GM18502 (cell line): ENCODE measurements at regions not wholly inside any gene's neighbourhood (a gene's known extent, or its start where the extent isn't known, plus 50 kb on each side); places are given as distances from the start of the nearest gene placed in this dataset.

Source experiments
- ATAC-seq: cut with Tn5 transposase; IDR thresholded peaks from one replicate; pipeline ENCODE4 v1.9.1; 2021; ENCODE audit warnings: mild to moderate bottlenecking; ENCODE audit not compliant: unreplicated experiment, poor library complexity

GRCh38 chr9:96047741-96048103 is 172.2 kb downstream of the ERCC6L2 start:
- no peak for ATAC-seq

DNA sequence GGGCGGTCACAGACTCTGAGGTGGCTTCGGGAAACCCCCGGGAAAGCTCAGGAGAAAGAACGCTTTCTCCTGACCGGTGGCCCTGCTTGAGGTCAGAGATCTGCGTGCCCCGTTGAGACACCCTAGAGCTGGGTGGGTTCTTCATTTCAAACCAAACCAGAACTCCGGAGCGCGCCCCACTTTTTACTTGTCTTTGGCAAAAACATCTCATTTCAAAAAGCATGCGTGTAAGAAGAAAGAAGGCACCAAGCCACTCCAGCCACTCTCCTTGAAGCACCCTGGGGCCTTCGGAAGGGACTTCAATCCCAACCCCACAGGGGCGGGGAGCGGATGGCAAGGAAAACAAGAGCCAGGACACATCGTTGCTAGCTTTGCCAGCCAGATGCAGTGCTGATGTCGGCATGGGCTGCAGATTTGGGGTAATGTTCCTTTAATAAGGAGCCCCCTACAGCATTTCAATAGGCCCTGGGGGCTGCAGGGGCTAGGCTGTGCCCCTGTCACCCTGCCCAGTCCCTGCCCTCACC is 171.7 kb downstream of the ERCC6L2 start:
- ATAC-seq = no peak

DNA sequence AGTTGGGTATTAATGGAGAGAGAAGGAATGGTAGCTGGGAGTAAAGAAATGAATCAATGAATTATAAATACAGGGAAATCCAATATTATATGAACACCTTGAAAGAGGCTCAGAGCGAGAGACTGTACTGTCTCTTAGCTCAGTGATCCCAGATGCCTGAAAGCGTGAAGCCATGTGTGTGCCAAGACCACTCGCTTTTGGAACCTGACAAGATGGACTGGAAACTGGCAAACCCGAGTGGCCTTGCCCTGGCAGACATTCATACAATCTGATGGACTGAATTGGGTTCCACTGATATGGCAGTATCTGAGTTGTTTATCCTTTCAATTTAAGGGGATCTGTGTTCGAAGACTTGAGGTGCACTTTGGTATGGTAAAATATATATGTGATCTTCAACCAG is 170.3 kb downstream of the ERCC6L2 start:
- ATAC-seq = no peak

DNA sequence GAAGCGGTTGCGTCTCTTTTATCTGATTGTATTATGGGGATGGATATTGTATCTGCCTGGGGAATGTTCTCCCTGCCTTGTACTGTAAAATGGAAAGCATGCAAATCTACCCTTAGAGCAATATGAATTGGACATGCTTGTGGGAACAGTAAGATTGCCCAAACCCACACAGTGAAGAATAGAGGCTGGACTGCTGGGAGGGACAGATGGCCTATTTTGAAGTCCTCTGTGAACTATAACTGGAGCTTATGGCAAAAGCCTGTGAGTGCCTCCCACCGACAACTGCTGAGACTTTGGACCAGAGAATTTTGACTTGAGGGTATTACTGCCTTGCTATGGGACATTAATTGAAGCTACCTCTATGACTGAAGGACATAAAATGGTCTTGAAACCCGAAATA is 168.9 kb downstream of the ERCC6L2 start:
- no peak for ATAC-seq

- no peak for ATAC-seq
Measured at GRCh38 chr9:96040591-96041461, 165.3 kb downstream of the ERCC6L2 start.

DNA sequence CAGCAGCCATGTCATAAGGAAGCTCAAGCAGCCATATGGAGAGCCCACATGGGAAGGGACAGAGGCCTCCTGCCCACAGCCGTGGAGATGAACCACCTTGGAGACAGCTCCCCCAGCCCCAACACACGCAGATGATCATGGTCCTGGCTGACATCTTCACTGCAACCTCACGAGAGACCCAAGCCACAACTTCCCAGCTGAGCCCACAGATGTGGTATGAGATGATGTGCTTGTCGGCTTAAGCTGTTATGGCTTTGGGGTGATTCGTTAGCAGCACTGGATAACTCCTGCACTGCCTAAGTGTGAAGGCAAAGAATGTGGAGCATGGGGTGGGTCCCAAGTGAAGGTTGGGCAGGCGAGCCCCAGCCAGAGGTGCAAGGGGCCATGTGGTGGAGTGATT is 163.4 kb downstream of the ERCC6L2 start:
- ATAC-seq = no peak

DNA sequence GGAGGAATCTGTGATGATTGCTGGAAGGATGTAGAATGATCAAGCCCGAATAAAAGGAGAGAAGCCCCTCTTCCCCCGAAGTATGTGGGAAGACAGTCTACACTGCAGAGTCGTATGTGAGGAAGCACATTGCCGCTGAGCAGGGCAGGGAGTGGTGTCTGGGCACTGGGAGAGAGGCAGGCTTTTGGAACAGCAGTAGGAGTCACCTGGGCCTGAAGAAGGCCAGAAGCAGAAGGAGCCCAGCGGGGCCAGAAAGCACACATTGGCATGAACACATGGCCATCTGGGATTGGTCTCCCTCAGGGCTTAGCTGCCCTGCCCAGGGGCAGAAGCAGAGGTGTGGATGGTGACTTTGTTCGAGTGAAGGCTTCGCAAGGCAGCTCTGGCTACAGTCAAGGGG is 162.8 kb downstream of the ERCC6L2 start:
- no peak for ATAC-seq

- no peak for ATAC-seq
Measured at GRCh38 chr9:96034553-96035122, 159.1 kb downstream of the ERCC6L2 start.

DNA sequence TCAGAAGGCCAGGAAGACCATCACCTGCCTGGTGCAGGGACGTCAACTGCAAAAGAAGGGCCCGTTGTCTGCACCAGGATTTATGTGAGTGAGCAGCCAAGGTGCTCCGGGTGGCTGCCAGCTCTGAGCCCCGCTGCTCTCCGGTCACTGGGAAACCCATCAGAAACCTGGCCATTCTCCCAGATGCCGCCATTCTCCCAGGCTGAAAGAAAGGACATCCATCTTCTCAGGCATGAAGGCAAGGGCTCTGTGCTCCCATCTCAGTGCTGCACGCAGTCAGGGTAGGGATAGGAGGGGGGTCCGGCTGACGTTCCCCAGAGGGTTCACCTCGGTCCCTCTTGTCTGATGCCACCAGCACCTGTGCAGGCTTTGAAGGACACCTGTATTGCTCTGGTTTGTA is 158.4 kb downstream of the ERCC6L2 start:
- no peak for ATAC-seq

DNA sequence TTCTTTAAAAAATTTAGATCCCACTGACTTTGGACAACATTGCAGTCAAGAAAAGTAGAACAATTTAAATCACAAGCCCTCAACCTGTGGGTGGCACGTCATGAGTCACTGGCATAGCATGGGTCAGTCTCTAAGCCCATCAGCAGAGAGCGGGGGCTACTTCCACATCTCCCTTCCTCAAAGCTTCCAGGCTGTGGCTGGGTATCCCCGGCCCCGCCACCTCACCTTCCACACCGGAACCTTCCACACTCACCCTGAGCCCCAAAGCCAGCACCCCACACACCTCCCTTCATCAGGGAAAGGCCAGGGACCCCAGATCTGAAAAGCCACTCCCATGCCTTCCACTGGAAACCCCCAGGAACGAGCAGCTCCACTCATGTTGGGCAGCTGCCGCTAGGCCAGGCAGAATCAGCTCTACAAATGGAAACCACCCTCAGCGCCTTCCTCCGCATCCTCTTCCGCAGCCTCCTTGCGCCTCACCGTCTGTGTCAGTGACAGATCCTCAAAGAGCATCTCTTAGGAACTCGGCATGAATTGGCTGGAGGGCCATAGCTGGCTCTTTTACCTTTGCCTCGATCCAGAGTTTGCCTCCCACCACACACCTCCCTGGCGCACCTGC is 156.5 kb downstream of the ERCC6L2 start:
- ATAC-seq = no peak

- ATAC-seq = no peak
Measured at GRCh38 chr9:96031366-96031824, 155.9 kb downstream of the ERCC6L2 start.

DNA sequence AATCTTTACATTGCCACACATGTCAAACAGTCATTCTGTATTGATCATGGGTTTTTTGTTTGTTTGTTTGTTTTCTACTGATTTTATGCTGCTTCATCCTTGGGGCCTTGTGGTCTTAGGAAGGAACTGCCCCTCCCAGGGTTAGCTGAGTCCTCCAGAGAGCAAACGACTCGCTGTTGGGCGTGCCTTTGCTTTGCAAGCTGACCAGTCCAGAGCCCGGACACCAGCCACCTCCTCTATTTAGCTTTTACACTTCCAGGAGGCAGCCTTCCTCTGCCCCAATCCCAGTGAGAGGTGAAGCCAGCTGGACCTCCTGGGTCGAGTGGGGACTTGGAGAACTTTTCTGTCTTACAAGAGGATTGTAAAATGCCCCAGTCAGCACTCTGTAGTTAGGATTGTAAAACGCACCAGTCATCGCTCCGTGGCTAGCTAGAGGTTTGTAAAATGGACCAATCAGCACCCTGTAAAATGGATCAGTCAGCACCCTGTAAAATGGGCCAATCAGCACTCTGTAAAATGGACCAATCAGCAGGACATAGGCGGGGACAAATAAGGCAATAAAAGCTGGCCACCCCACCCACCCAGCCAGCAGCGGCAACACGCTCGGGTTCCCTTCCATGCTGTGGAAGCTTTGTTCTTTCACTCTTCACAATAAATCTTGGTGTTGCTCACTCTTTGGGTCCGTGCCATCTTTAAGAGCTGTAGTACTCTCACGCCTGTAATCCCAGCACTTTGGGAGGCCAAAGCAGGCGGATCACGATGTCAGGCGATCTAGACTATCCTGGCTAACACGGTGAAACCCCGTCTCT is 154.4 kb downstream of the ERCC6L2 start:
- no peak for ATAC-seq

- no peak for ATAC-seq
Measured at GRCh38 chr9:96027251-96028131, 152.0 kb downstream of the ERCC6L2 start.

DNA sequence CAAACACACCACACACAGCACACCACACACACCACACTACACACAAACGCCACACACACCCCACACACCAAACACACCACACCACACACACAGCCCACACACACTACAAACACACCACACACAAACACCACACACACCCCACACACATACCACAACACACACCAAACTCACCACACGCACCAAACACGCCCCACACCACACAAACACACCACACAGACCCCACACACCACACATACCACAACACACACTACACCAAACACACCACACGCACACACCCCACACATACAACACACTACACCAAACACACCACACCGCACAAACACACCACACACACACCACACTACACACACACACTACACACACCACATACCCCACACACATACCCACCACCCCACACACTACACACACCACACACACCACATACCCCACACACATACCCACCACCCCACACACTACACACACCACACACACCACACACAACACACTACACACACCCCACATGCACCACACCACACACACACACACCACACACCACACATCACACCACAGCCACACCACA is 151.2 kb downstream of the ERCC6L2 start:
- ATAC-seq = no peak

- no peak for ATAC-seq
Measured at GRCh38 chr9:96025995-96026602, 150.6 kb downstream of the ERCC6L2 start.

DNA sequence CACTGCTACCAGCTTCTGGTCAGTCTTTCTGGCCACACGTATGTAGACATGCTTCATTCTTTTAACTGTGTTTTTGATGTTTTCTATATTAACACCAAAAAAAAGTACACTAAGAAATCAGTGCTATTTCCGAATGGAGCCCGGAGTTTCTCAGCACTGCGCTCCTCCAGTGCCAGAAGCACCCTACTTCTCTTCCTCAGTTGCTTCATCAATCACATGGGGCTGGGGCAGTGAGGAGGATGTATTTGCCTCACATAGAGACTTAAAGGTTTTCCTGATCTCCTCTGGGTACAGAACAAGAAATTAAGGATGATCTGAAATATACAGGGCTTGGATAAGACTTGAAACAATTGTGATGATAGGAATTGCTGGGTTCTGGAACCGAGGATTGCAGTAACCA is 148.0 kb downstream of the ERCC6L2 start:
- ATAC-seq = no peak

GRCh38 chr9:96022445-96023051 is 147.1 kb downstream of the ERCC6L2 start:
- ATAC-seq = no peak
